ENCODE measurements at regions not wholly inside any gene's neighbourhood (a gene's known extent, or its start where the extent isn't known, plus 50 kb on each side); places are given as distances from the start of the nearest gene placed in this dataset.

- TF ChIP-seq CTCF (IDR thresholded peaks at IDR 0.05; ENCODE audit: insufficient read depth, low read length) (no peak), GABPA (IDR thresholded peaks at IDR 0.05; ENCODE audit: low read depth) (no peak), SPI1 (IDR thresholded peaks at IDR 0.05; ENCODE audit: borderline replicate concordance, low read depth) (no peak)
Measured at GRCh38 chr18:34942276-34942675, 98.9 kb upstream of the MAPRE2 start.

Measured in HL-60 (cell line).